ENCODE measurements at regions not wholly inside any gene's neighbourhood (a gene's known extent, or its start where the extent isn't known, plus 50 kb on each side); places are given as distances from the start of the nearest gene placed in this dataset.

DNA sequence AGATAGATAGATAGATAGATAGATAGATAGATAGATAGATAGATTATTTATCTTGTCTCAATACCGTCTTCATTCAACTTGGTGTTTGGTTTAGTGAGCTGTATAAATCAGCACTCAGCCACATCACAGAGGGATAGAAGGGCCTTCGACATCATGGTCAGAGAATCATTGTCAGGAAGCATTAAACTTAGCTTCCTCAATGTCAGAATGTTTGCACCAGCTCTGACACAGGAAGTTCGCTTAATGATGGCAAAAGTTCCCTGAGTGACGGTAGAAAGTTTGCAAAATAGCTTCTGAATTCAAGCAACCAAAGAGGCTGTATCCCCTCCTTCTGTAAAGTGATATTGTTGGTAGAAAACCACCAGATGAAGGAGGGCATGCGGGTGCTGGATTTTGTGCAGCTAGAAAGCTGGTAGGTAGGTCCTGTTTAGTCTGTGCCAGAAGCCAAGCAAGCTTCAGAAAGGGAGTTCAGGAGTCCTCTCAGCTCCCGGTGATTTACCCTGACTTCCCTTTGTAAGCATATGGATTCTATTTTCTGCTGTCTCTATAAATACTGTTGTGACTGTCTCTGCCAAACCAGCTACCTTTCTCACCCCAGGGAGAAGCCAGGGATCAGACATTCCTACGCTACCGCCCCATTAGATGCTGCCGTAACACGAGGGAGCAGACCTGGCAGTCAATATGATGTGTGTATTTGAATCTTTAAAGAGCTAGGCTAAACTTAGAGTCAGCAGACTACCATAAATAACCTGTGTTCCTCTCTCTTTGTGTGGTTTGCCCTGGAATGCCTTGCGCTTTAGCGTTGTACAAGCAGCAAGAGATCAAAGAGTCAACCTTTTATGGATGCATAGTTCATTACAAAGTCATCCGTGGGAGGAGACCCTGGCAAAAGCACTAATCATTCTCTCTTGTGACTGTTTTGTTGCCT, 200.5 kb upstream of the KIAA1217 start:
- H3K27me3 Mint-ChIP-seq (ENCODE audit: low read depth in 2 of 2), result no peaks in the 10 kb centered on the region

DNA sequence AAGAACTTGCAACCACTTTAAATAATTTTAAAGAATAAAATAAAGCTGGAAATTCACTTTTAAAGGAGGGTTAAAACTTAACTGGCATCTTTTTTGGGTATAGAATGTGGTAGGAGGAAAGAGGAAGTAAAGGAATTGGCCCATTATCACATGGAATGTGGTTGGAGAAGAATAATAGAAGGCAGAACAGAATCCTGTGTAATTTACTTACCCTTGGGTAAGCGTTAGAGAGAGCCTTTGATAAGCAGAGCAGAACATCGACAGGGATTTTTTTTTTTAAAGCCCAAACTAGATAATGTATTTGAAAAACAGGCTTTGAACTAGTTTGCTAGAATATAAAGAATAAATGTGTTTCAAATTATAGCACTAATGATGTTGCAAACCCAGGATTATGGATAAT, 199.8 kb upstream of the KIAA1217 start:
- no peaks in the 10 kb centered on the region for H3K27me3 Mint-ChIP-seq (ENCODE audit: low read depth in 2 of 2)
- no peaks in the 10 kb centered on the region for H3K4me1 Mint-ChIP-seq
- Histone ChIP-seq H3K27me3 (ENCODE audit: control insufficient read depth, insufficient read depth, low read length) (no peaks in the 10 kb centered on the region), H3K4me1 (ENCODE audit: control insufficient read depth, insufficient read depth, low read length) (no peaks in the 10 kb centered on the region), H3K9me3 (ENCODE audit: control insufficient read depth, insufficient read depth, low read length) (no peaks in the 10 kb centered on the region), H3K36me3 (ENCODE audit: control insufficient read depth, insufficient read depth, low read length) (no peaks in the 10 kb centered on the region), H3K27ac (ENCODE audit: low read length) (no peak overlapping the region), H3K4me3 (ENCODE audit: low read length) (no peak overlapping the region)
- TF ChIP-seq, protein P1, sequence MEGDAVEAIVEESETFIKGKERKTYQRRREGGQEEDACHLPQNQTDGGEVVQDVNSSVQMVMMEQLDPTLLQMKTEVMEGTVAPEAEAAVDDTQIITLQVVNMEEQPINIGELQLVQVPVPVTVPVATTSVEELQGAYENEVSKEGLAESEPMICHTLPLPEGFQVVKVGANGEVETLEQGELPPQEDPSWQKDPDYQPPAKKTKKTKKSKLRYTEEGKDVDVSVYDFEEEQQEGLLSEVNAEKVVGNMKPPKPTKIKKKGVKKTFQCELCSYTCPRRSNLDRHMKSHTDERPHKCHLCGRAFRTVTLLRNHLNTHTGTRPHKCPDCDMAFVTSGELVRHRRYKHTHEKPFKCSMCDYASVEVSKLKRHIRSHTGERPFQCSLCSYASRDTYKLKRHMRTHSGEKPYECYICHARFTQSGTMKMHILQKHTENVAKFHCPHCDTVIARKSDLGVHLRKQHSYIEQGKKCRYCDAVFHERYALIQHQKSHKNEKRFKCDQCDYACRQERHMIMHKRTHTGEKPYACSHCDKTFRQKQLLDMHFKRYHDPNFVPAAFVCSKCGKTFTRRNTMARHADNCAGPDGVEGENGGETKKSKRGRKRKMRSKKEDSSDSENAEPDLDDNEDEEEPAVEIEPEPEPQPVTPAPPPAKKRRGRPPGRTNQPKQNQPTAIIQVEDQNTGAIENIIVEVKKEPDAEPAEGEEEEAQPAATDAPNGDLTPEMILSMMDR (IDR thresholded peaks at IDR 0.05), result no peak
- intact Hi-C loops (cut with micrococcal nuclease), result no loop called here
- H3K4me3 Mint-ChIP-seq, result no peak overlapping the region
- peaks cover 2 to 5% of the 10 kb centered on the region in 2 donors for H3K9me3 Mint-ChIP-seq
- DNase-seq (no peak), ATAC-seq (no peak)
- H3K27ac Mint-ChIP-seq, result no peak overlapping the region
- H3K36me3 Mint-ChIP-seq, result no peaks in the 10 kb centered on the region
- 61% methylated on average over 2 of the region's 2 CpGs for WGBS (ENCODE audit: insufficient coverage)

More for the DNA sequence above, 200.5 kb upstream of the KIAA1217 start:
- H3K4me1 ChIP-seq (ENCODE audit: control insufficient read depth, insufficient read depth, low read length), result no peaks in the 10 kb centered on the region
- Mint-ChIP-seq H3K9me3 (peaks cover under 1 to 3% of the 10 kb centered on the region in 2 donors), H3K27ac (no peak overlapping the region), H3K36me3 (no peaks in the 10 kb centered on the region), H3K4me3 (no peak overlapping the region), H3K4me1 (no peaks in the 10 kb centered on the region)
- H3K27me3 ChIP-seq (ENCODE audit: control insufficient read depth, insufficient read depth, low read length), result no peaks in the 10 kb centered on the region
- no peaks in the 10 kb centered on the region for H3K9me3 ChIP-seq (ENCODE audit: control insufficient read depth, insufficient read depth, low read length)
- H3K27ac ChIP-seq (ENCODE audit: low read length), result no peak overlapping the region
- DNase-seq (no peak), ATAC-seq (no peak)
- TF ChIP-seq, protein P1 (IDR thresholded peaks at IDR 0.05), result no peak
- intact Hi-C loops (cut with micrococcal nuclease), result no loop called here
- WGBS (ENCODE audit: insufficient coverage), result 37% methylated on average over 9 of the region's 13 CpGs
- no peak overlapping the region for H3K4me3 ChIP-seq (ENCODE audit: low read length)
- H3K36me3 ChIP-seq (ENCODE audit: control insufficient read depth, insufficient read depth, low read length), result no peaks in the 10 kb centered on the region

GRCh38 chr10:24009736-24010135, 199.2 kb upstream of the KIAA1217 start:
- no peaks in the 10 kb centered on the region for H3K4me1 Mint-ChIP-seq
- H3K9me3 ChIP-seq (ENCODE audit: control insufficient read depth, insufficient read depth, low read length), result no peaks in the 10 kb centered on the region
- no peak for DNase-seq
- no peak overlapping the region for H3K27ac Mint-ChIP-seq
- H3K4me3 ChIP-seq (ENCODE audit: low read length), result no peak overlapping the region
- no peaks in the 10 kb centered on the region for H3K27me3 Mint-ChIP-seq (ENCODE audit: low read depth in 2 of 2)
- TF ChIP-seq, protein P1 (IDR thresholded peaks at IDR 0.05), result no peak
- WGBS (ENCODE audit: insufficient coverage), result 60% methylated on average over 1 of the region's 1 CpG
- H3K4me1 ChIP-seq (ENCODE audit: control insufficient read depth, insufficient read depth, low read length), result no peaks in the 10 kb centered on the region
- no peak overlapping the region for H3K27ac ChIP-seq (ENCODE audit: low read length)
- H3K36me3 Mint-ChIP-seq, result no peaks in the 10 kb centered on the region
- peaks cover 2 to 5% of the 10 kb centered on the region in 2 donors for H3K9me3 Mint-ChIP-seq
- H3K36me3 ChIP-seq (ENCODE audit: control insufficient read depth, insufficient read depth, low read length), result no peaks in the 10 kb centered on the region
- no peaks in the 10 kb centered on the region for H3K27me3 ChIP-seq (ENCODE audit: control insufficient read depth, insufficient read depth, low read length)
- intact Hi-C loops (cut with micrococcal nuclease), result no loop called here
- no peak for ATAC-seq
- H3K4me3 Mint-ChIP-seq, result no peak overlapping the region

Data from natural killer cell (primary cell).